Naive thymus-derived CD4-positive, alpha-beta T cell (primary cell): ENCODE measurements at regions not wholly inside any gene's neighbourhood (a gene's known extent, or its start where the extent isn't known, plus 50 kb on each side); places are given as distances from the start of the nearest gene placed in this dataset.

ENCODE experiments used
- ATAC-seq: fragments of 150-1000 bp; cut with Tn5 transposase; 2 replicates; pipeline ENCODE4 v1.10.0; 2021; ENCODE audit warnings: mild to moderate bottlenecking, moderate library complexity
- CTCF ChIA-PET: fragments of 350-600 bp; sonication (Branson Sonifier 250); formaldehyde crosslinking; loops from one replicate; lab custom pipeline; 2021; ENCODE audit warnings: antibody characterized with exemption; lab: Charles Lee
- POLR2A ChIA-PET: fragments of 350-600 bp; sonication (Branson Sonifier 250); formaldehyde crosslinking; loops from one replicate; lab custom pipeline; 2021; ENCODE audit warnings: antibody characterized with exemption, inconsistent platforms; lab: Charles Lee
- DNase-seq, 9 donors: peaks; one replicate each; pipeline versions ENCODE4 v3.0.0 to v3.0.0-alpha.2; 2020 to 2022; ENCODE audit warnings: mixed read lengths in 1 of 9
- H3K27ac ChIP-seq: one replicate; pipeline ENCODE4 v1.7.0; 2013; ENCODE audit warnings: mild to moderate bottlenecking, low read depth, low read length, moderate library complexity
- H3K27me3 ChIP-seq, 2 donors: one replicate each; pipeline ENCODE4 v1.7.0; 2013; ENCODE audit warnings: low read length in 2 of 2, mild to moderate bottlenecking in 2 of 2, moderate library complexity in 2 of 2; ENCODE audit not compliant: control insufficient read depth in 2 of 2, insufficient read depth in 2 of 2
- H3K36me3 ChIP-seq, 3 experiments: 1 replicate in 2 of 3; 2 replicates in 1 of 3; pipeline ENCODE4 v1.7.0; 2013; ENCODE audit warnings: low read length in 3 of 3, mild to moderate bottlenecking in 3 of 3, moderate library complexity in 1 of 3; ENCODE audit not compliant: insufficient read depth in 3 of 3, control insufficient read depth in 2 of 3
- H3K4me1 ChIP-seq, 2 donors: one replicate each; pipeline ENCODE4 v1.7.0; 2013; ENCODE audit warnings: low read length in 2 of 2, mild to moderate bottlenecking in 2 of 2, moderate library complexity in 1 of 2; ENCODE audit not compliant: control insufficient read depth in 2 of 2, insufficient read depth in 2 of 2
- H3K4me3 ChIP-seq: 2 replicates; pipeline ENCODE4 v1.7.0; 2013; ENCODE audit warnings: mild to moderate bottlenecking, low read length
- H3K9me3 ChIP-seq, 3 experiments: 1 replicate in 2 of 3; 2 replicates in 1 of 3; pipeline ENCODE4 v1.7.0; 2013; ENCODE audit warnings: low read length in 3 of 3; ENCODE audit not compliant: control insufficient read depth in 2 of 3
- H3K27ac Mint-ChIP-seq, 9 donors: one replicate each; pipeline ENCODE4 v1.8.0; 2020 to 2022; ENCODE audit warnings: mixed read lengths in 9 of 9, mild to moderate bottlenecking in 8 of 9, moderate library complexity in 5 of 9, inconsistent platforms in 2 of 9
- H3K27me3 Mint-ChIP-seq, 5 donors: one replicate each; pipeline ENCODE4 v1.8.0; 2021 to 2022; ENCODE audit warnings: mixed read lengths in 5 of 5, mild to moderate bottlenecking in 1 of 5
- H3K36me3 Mint-ChIP-seq, 5 donors: one replicate each; pipeline ENCODE4 v1.8.0; 2020 to 2022; ENCODE audit warnings: mixed read lengths in 5 of 5, mild to moderate bottlenecking in 3 of 5, inconsistent platforms in 1 of 5
- H3K4me1 Mint-ChIP-seq, 7 donors: one replicate each; pipeline ENCODE4 v1.8.0; 2020 to 2022; ENCODE audit warnings: mixed read lengths in 7 of 7, mild to moderate bottlenecking in 3 of 7, inconsistent platforms in 1 of 7
- H3K4me3 Mint-ChIP-seq, 10 donors: one replicate each; pipeline ENCODE4 v1.8.0; 2020 to 2022; ENCODE audit warnings: mild to moderate bottlenecking in 10 of 10, mixed read lengths in 10 of 10, moderate library complexity in 6 of 10, inconsistent platforms in 2 of 10
- H3K9me3 Mint-ChIP-seq, 11 donors: one replicate each; pipeline ENCODE4 v1.8.0; 2020 to 2022; ENCODE audit warnings: mixed read lengths in 11 of 11, mild to moderate bottlenecking in 4 of 11, inconsistent platforms in 1 of 11, moderate library complexity in 1 of 11
- intact Hi-C, 2 donors: fragments of 100-400 bp; cut with micrococcal nuclease; formaldehyde crosslinking; loops; one replicate each; pipeline ENCODE4 v1.15.1; 2023

DNA sequence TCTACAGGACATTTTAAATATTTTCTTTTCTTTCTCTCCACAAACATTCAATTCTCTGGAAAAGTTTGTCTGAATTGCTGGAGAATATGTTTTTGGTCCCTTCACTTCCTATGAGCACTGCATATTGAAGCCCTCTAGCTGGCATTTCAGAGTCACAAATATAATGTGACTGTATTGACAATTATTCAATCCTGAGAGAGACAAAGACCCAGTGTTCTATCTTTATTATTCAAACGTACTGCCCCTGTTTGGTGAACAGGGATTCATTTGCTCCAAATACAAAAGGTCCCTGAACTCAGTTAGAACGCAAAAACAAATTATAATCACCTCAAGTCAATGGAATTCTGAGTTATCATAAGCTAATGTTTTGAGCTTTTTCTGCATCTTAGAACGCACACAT lies 173.1 kb upstream of the CDIN1 start:
- no peaks in the 10 kb centered on the region for H3K4me1 Mint-ChIP-seq
- H3K9me3 Mint-ChIP-seq: peaks cover 0 to 4% (median 0%) of the 10 kb centered on the region in 11 donors
- Histone ChIP-seq H3K36me3 (no peaks in the 10 kb centered on the region), H3K27ac (no peak overlapping the region), H3K27me3 (no peaks in the 10 kb centered on the region), H3K4me1 (no peaks in the 10 kb centered on the region), H3K9me3 (no peaks in the 10 kb centered on the region), H3K4me3 (no peak overlapping the region)
- ChIA-PET POLR2A (no interaction called here), CTCF (no interaction called here)
- intact Hi-C loops: no loop called here
- peaks cover 0 to 8% (median 0%) of the 10 kb centered on the region in 5 donors for H3K27me3 Mint-ChIP-seq
- no peak for DNase-seq
- no peaks in the 10 kb centered on the region for H3K36me3 Mint-ChIP-seq
- H3K4me3 Mint-ChIP-seq: no peak overlapping the region
- ATAC-seq: no peak
- H3K27ac Mint-ChIP-seq: no peak overlapping the region

DNA sequence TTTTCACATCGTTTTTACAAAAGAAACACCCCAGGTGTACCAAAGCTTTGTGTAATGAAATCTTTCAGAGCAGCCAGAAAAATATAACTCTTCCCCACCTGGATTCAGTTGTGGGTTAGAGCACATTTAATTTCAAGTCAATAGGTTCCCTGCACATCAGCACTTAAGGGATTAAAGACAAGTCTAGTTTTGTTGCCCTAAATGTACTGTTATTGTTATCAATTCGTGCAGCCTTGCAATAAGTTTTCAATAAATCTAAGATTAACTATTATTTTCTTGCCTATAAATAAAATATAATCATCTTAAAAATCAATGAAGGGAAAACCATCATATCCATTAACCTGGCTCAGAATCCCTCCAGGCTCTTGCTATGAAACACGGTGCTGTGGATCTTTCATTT lies 172.5 kb upstream of the CDIN1 start:
- Histone ChIP-seq H3K27ac (no peak overlapping the region), H3K9me3 (no peaks in the 10 kb centered on the region), H3K4me3 (no peak overlapping the region), H3K36me3 (no peaks in the 10 kb centered on the region), H3K4me1 (no peaks in the 10 kb centered on the region), H3K27me3 (no peaks in the 10 kb centered on the region)
- H3K27me3 Mint-ChIP-seq: peaks cover 0 to 8% (median 0%) of the 10 kb centered on the region in 5 donors
- peaks cover 0 to 4% (median 0%) of the 10 kb centered on the region in 11 donors for H3K9me3 Mint-ChIP-seq
- intact Hi-C loops: no loop called here
- CTCF ChIA-PET: no interaction called here
- POLR2A ChIA-PET: interaction anchor here (0.6 kb wide), 1 partner anchor 11 kb away, joined by 3 read pairs; no protein-coding TSS in a partner anchor
- H3K4me3 Mint-ChIP-seq: no peak overlapping the region
- DNase-seq (no peak), ATAC-seq (no peak)
- no peak overlapping the region for H3K27ac Mint-ChIP-seq
- H3K36me3 Mint-ChIP-seq: no peaks in the 10 kb centered on the region
- H3K4me1 Mint-ChIP-seq: no peaks in the 10 kb centered on the region

DNA sequence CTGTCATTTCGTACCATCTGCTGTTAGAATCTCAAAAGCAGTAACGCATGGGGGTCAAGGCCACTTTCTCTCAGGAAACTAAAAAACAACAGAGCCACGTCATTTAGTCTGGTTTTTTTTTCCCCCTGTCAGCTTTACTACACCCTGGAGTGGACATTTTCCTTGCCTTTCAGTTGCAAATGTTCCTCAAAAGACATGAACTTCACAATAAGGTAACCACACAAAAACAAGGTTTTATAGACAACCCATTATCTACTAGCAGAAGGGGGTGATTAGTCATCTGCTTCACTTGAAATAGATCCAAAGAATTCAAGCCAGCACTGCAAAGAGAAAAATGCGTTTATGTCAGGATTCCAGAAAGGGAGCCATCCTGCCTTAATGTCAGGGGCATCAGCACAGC lies 171.8 kb upstream of the CDIN1 start:
- H3K36me3 ChIP-seq: no peaks in the 10 kb centered on the region
- H3K4me3 ChIP-seq: no peak overlapping the region
- H3K27ac ChIP-seq: no peak overlapping the region
- no peaks in the 10 kb centered on the region for H3K27me3 ChIP-seq
- no peak overlapping the region for H3K27ac Mint-ChIP-seq
- CTCF ChIA-PET: no interaction called here
- intact Hi-C loops: no loop called here
- no peaks in the 10 kb centered on the region for H3K9me3 ChIP-seq
- no peaks in the 10 kb centered on the region for H3K4me1 ChIP-seq
- POLR2A ChIA-PET: no interaction called here
- peaks cover 0 to 8% (median 0%) of the 10 kb centered on the region in 5 donors for H3K27me3 Mint-ChIP-seq
- ATAC-seq (no peak), DNase-seq (no peak)
- H3K4me3 Mint-ChIP-seq: no peak overlapping the region
- no peaks in the 10 kb centered on the region for H3K4me1 Mint-ChIP-seq
- H3K9me3 Mint-ChIP-seq: peaks cover 0 to 4% (median 0%) of the 10 kb centered on the region in 11 donors
- H3K36me3 Mint-ChIP-seq: no peaks in the 10 kb centered on the region

DNA sequence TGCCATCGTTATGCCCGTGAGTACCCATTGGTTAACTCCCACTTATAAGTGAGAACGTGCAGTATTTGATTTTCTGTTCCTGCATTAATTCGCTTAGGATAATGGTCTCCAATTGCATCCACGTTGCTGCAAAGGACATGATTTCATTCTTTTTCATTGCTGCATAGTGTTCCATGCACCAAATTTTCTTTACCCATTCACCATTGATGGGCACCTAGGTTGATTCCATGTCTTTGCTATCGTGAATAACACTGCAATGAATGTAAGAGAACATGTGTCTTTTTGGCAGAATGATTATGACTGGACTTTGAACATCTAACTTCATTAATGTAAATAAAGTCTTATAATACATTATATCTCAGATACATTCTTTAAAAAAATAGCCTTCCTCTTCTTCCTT lies 169.6 kb upstream of the CDIN1 start:
- no peak for ATAC-seq
- ChIA-PET POLR2A (no interaction called here), CTCF (no interaction called here)
- Histone ChIP-seq H3K27me3 (no peaks in the 10 kb centered on the region), H3K27ac (no peak overlapping the region), H3K4me1 (no peaks in the 10 kb centered on the region), H3K9me3 (no peaks in the 10 kb centered on the region), H3K4me3 (no peak overlapping the region), H3K36me3 (no peaks in the 10 kb centered on the region)
- Mint-ChIP-seq H3K36me3 (no peaks in the 10 kb centered on the region), H3K27me3 (no peaks in the 10 kb centered on the region), H3K9me3 (peaks cover 0 to 3% (median 0%) of the 10 kb centered on the region in 11 donors), H3K4me3 (no peak overlapping the region), H3K27ac (no peak overlapping the region), H3K4me1 (no peaks in the 10 kb centered on the region)
- intact Hi-C loops: no loop called here
- no peak for DNase-seq

DNA sequence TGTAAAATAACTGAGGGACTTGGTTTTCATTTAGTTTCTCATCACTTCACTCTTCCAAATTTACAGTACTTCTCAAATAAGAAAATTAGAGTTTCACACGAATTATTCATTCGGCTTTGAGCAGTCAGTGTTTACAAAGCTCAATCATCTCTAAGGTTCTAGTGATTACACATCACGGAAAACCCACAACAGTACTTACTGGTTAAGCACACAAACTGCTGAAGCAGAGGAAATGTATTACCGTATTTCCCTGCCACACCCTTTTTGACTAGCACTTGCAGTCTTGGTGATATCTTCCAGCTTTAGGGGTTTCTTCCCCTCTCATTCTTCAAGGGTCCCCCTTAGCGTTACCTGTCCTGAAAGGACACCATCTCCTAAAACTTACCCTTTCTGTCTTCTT lies 164.8 kb upstream of the CDIN1 start:
- ATAC-seq: no peak
- CTCF ChIA-PET: no interaction called here
- intact Hi-C loops: loop anchor here in 1 of 2 donors (5.0 kb wide), 1 partner anchor 658 kb away; no protein-coding TSS in a partner anchor
- DNase-seq: no peak
- H3K27me3 Mint-ChIP-seq: peaks cover 0 to 5% (median 0%) of the 10 kb centered on the region in 5 donors
- no peaks in the 10 kb centered on the region for H3K4me1 Mint-ChIP-seq
- Histone ChIP-seq H3K9me3 (no peaks in the 10 kb centered on the region), H3K27me3 (no peaks in the 10 kb centered on the region), H3K27ac (no peak overlapping the region), H3K4me1 (no peaks in the 10 kb centered on the region), H3K4me3 (no peak overlapping the region), H3K36me3 (no peaks in the 10 kb centered on the region)
- H3K4me3 Mint-ChIP-seq: no peak overlapping the region
- POLR2A ChIA-PET: no interaction called here
- no peaks in the 10 kb centered on the region for H3K36me3 Mint-ChIP-seq
- peaks cover 0 to 10% (median 3%) of the 10 kb centered on the region in 11 donors for H3K9me3 Mint-ChIP-seq
- H3K27ac Mint-ChIP-seq: no peak overlapping the region

DNA sequence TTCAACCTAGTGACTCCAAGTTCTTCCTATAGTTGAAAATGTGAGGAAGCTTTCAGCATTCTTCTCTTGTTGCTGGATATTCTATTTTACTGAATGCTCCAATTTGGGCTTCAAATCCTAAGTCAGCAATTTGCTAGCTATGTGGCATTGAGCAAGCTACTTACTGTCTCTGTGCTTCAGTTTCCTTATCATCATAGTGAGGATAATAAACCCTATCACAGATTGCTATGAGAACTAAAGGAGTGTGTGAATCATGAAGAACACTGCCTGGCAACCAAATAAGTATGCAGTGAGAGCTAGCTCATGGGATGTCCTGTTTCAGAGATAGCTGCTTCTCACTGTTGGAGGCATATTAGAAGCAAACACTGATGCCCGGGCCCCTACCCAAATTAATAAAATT lies 163.8 kb upstream of the CDIN1 start:
- no peak overlapping the region for H3K4me3 ChIP-seq
- Mint-ChIP-seq H3K4me3 (no peak overlapping the region), H3K36me3 (no peaks in the 10 kb centered on the region), H3K9me3 (peaks cover 0 to 11% (median 3%) of the 10 kb centered on the region in 11 donors), H3K27me3 (peaks cover 0 to 5% (median 0%) of the 10 kb centered on the region in 5 donors), H3K4me1 (no peaks in the 10 kb centered on the region), H3K27ac (no peak overlapping the region)
- H3K4me1 ChIP-seq: no peaks in the 10 kb centered on the region
- POLR2A ChIA-PET: no interaction called here
- DNase-seq (no peak), ATAC-seq (no peak)
- H3K27ac ChIP-seq: no peak overlapping the region
- H3K9me3 ChIP-seq: no peaks in the 10 kb centered on the region
- intact Hi-C loops: loop anchor here in 1 of 2 donors (5.0 kb wide), 1 partner anchor 657 kb away; no protein-coding TSS in a partner anchor
- no peaks in the 10 kb centered on the region for H3K36me3 ChIP-seq
- CTCF ChIA-PET: no interaction called here
- H3K27me3 ChIP-seq: no peaks in the 10 kb centered on the region

DNA sequence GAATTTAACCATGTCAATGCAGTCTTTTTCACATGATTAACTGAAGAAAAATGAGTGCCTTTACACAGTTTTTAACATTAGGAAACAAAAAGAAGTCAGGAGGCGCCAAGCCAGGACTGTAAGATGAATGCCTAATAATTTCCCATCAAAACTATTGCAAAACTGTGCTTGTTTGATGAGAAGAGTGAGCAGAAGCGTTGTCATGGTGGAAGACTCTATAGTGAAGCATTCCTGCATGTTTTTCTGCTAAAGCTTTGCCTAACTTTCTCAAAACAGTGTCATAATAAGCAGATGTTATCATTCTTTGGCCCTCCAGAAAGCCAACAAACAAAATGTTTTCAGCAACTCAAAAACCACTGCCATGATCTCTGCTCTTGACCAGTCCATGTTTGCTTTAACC lies 156.8 kb upstream of the CDIN1 start:
- Mint-ChIP-seq H3K4me1 (no peaks in the 10 kb centered on the region), H3K9me3 (peaks cover 0 to 22% (median 1%) of the 10 kb centered on the region in 11 donors), H3K36me3 (no peaks in the 10 kb centered on the region), H3K27me3 (peaks cover 0 to 9% (median 0%) of the 10 kb centered on the region in 5 donors), H3K27ac (no peak overlapping the region), H3K4me3 (no peak overlapping the region)
- H3K36me3 ChIP-seq: no peaks in the 10 kb centered on the region
- no peaks in the 10 kb centered on the region for H3K4me1 ChIP-seq
- ATAC-seq (no peak), DNase-seq (no peak)
- ChIA-PET CTCF (no interaction called here), POLR2A (no interaction called here)
- H3K27ac ChIP-seq: no peak overlapping the region
- intact Hi-C loops: no loop called here
- no peaks in the 10 kb centered on the region for H3K9me3 ChIP-seq
- H3K27me3 ChIP-seq: no peaks in the 10 kb centered on the region
- H3K4me3 ChIP-seq: no peak overlapping the region
